LNCaP clone FGC (cell line): ENCODE measurements at regions not wholly inside any gene's neighbourhood (a gene's known extent, or its start where the extent isn't known, plus 50 kb on each side); places are given as distances from the start of the nearest gene placed in this dataset.

Source experiments
- DNase-seq: peaks from one replicate; pipeline ENCODE4 v3.0.0-alpha.2; 2011; ENCODE audit warnings: low read depth
- H3K4me3 ChIP-seq: 2 replicates; pipeline ENCODE4 v1.5.1; 2011; ENCODE audit warnings: mild to moderate bottlenecking, low read depth, low read length, control low read depth
- TF ChIP-seq, protein P1 (sequence below): IDR thresholded peaks from 2 replicates; pipeline ENCODE4 v1.5.1; 2012; ENCODE audit warnings: mild to moderate bottlenecking; ENCODE audit not compliant: control insufficient read depth, insufficient read depth; ENCODE audit errors: extremely low read depth

DNA sequence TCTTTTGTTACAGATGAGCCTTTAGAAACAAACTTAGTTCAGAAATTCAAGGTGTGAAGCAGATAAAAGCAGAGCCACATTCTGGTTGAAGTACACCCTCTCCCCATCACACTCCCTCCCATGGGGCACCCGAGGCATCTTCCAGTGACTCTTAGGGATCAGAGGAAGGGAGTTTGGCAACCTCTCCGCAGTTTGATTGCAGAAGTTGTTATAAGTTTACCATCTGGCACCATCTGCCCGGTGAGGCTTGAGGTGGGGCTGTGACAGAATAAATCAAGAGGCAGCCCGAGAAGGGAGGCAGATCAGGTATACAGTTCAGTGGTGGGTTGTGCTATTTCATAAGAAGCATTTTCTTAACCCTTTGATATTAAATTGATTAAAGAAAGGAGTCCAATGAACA is 458.6 kb upstream of the CLINT1 start:
- H3K4me3 ChIP-seq = no peak overlapping the region
- TF ChIP-seq, protein P1, sequence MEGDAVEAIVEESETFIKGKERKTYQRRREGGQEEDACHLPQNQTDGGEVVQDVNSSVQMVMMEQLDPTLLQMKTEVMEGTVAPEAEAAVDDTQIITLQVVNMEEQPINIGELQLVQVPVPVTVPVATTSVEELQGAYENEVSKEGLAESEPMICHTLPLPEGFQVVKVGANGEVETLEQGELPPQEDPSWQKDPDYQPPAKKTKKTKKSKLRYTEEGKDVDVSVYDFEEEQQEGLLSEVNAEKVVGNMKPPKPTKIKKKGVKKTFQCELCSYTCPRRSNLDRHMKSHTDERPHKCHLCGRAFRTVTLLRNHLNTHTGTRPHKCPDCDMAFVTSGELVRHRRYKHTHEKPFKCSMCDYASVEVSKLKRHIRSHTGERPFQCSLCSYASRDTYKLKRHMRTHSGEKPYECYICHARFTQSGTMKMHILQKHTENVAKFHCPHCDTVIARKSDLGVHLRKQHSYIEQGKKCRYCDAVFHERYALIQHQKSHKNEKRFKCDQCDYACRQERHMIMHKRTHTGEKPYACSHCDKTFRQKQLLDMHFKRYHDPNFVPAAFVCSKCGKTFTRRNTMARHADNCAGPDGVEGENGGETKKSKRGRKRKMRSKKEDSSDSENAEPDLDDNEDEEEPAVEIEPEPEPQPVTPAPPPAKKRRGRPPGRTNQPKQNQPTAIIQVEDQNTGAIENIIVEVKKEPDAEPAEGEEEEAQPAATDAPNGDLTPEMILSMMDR = no peak
- no peak for DNase-seq

DNA sequence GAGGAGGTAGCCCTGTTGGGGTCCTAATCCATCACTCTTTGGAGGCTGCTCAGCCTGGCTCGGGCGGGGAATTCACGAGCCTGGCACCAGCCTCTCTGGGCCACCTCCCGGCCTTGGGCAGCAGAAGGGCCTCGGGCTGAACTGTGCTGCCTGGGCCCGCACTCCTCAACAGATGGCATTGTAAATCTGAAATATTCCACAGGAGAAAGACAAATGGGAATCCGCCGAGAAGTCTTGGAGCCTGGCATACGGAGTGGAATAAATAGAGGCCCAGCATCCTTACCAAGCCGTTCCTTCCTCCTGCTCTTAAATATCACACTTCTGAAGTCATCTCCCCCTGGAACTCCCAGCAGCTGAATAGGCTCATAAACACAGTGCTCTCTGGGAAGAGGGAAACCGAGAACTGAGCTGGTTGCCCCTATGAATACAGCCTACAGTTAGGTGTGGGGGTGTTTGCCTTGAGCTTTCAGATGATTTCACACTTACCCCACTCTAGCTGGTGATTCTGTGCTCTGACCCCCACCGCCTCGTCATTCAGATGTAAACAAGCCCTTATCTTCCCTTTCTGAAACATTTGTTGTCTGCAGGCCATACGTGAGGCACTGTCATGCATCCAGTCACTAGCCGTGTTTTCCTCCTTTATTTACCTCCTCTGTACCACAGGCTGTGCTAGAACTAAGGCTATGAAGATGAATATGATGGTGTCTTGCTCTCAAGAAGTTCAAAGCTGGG is 455.0 kb upstream of the CLINT1 start:
- no peak for DNase-seq
- no peak overlapping the region for H3K4me3 ChIP-seq
- TF ChIP-seq, protein P1 = no peak

DNA sequence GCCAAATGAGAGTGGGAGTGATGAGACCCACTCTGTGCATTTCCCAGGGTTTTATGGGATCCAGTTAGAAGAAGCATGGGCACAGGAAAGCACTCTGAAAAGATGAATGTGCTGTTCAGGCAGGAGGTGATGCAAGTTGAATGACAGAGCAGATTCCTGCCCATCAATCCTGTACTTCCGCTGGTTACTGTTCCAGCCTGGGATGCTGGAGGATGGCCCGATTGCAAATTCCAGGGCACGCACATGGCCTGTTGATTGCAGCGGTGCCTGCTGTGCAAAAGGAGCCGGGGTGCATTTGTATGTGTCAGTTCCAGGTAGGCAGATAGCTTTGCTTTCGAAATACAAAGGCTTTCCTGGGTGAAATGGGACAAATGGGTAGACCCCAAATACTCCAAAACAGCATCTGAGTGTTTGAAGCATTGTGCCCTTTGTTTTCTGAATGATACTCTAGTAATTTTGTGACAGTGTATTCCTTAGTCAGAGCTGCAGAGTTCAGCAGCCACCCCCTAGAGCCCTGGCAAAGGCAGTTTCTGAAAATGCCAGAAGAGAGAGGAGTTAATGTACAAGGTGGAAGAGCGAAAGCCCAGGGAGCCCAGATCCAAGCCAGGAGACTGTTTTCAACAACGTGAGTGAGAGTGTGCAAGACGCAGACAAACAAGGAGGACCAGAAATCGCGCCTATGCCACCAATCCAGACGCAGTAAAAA is 454.2 kb upstream of the CLINT1 start:
- TF ChIP-seq, protein P1 = no peak
- no peak overlapping the region for H3K4me3 ChIP-seq
- no peak for DNase-seq

DNA sequence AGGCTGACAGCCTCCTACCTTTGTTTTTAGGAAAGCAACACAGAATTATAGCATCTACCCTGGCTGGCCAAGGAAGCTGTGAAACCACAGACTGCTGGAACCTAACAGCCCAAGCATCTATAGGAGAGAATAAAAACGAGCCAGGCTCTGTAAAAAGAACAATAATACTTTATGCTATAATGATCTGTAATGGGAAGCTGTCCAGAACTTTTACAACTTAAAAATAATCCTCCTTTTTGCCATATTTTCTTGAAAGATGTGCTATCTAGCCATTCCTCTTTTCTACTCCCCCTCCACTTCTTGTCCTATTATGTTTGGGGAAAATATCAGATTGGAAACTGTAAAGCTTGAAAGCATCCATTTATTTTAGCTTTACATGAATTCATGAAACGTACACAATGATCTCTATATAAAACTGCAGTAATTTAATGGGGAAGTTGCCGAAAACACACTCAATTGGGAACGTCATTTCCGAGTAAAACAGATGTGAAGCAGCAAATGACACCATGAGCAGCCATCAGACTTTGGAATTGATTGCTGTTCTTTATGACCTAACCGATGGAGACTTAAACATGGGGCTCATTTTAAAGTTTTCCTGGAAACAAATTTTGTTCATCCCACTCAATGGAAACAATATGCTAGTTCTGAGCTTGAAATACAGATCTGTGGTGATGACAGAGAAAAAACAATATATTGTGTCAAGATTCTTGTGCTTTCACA is 450.3 kb upstream of the CLINT1 start:
- TF ChIP-seq, protein P1 = no peak
- DNase-seq = no peak
- H3K4me3 ChIP-seq = no peak overlapping the region

DNA sequence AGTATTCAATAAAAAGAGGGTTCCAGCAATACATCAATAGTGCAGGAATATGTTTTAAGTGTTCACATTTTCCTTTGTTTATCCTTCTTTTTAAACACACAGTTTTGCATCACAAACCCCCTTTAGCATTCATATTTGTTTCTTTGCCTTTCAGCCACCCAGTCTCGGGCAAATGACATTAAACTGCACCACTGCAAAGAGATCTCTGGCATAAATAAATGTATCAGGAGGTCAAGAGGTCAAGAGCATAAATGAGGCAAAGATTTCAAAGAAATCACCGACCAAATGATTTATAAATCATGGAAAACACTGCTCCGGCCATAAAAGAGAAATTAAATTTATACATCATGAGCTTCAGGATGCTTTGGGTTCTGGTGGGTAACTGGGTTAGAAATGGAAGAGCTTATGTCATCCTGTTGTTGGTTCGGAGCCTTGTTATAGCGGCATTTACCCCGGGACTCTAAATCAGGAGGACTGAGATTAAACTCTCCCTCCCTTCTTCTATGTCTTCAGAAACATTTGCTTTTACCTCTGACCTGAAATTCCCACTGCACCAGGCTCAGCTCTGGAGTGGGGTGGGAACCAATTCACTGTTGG is 449.6 kb upstream of the CLINT1 start:
- TF ChIP-seq, protein P1 = no peak
- H3K4me3 ChIP-seq = no peak overlapping the region
- DNase-seq = no peak

DNA sequence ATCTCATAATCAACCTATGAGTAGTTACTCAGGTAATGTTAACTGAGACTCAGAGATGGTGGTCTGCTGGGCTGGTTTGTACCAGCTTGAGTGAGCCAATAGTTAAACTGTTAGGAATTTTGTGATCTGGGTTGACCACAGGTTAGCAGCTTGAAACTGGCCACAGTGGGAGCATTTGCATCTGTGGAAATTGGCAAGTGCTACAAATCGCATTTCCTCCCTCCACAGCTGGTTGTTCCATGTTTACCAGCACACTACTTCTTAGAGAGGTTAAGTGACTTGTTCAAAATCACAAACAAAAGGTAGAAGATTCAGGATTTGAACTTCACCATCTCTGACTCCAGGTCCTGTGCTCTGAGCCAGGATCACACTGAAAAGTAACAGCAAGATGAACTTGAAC is 446.9 kb upstream of the CLINT1 start:
- TF ChIP-seq, protein P1 = no peak
- DNase-seq = no peak
- no peak overlapping the region for H3K4me3 ChIP-seq
